ENCODE measurements at regions not wholly inside any gene's neighbourhood (a gene's known extent, or its start where the extent isn't known, plus 50 kb on each side); places are given as distances from the start of the nearest gene placed in this dataset.
"Not testable (repeated sequence)": the region's sequence is repeated elsewhere in the genome, so short reads cannot be mapped to it uniquely, and the experiment has no call there.

DNA sequence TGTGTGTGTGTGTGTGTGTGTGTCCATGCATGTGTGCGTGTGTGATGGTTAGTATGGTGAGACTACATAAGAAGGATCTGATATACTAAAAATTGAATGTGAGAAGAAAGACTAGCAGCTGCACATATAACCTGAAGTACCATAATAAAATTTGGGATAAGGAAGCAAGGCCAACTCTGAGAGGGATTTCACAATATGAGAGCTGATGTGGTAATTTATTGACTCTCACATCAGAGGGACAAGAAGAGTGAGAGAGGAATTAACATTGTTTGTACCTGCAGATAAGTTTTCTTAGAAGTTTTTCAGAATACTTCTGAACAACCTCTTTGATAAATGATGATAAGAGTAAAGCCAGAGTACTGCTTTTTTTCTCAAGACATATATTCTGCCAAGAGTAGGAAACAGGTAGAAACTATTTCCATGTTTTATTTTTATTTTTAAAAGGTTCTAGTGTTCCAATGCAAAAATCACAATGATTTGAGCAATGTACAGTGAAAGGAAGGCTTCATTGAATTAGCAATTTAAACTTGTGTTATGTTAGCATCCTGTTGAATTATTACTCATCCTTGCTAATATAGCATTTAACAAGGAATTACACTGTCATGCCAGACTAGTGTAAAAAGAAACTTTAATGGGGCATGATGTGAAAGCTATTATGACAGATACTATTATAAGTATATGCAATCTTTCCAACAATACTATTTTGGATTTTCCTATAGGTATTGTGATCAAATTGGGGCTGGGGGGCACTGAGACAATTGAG lies 415.5 kb upstream of the ARPP21 start:
- no peak for DNase-seq

DNA sequence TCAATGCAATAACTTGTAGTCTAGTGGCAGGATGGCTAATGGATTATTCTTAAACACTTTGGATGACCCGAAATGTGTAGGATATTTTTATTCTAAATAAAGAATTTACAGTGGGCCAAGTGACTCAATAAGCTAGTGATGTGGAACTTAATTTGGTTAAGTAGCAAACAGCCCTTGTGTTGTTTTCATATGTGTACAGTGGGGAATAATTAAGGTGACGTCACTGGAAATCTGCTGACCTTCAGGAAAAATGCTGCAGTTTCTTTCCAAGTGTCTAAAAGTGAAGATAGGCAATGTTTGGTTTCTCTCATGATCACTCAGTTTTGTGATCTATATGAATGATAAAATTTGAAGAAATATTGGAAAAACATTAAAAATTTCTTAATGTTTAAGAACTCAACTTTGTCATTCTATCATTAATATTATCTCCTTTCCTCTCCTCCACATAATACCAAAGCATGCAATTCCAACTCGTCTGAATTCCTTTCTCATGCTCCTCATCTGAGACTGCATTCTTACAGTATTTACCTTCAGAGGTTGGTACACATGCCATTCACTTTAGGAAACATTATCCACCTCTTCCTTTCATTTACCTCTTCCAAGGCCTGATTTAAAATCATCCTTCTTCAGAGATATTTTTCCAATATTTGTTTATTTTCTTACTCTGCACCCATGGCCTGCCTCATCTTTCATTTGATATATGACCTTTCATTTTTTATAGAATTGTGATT lies 414.6 kb upstream of the ARPP21 start:
- DNase-seq: no peak

DNA sequence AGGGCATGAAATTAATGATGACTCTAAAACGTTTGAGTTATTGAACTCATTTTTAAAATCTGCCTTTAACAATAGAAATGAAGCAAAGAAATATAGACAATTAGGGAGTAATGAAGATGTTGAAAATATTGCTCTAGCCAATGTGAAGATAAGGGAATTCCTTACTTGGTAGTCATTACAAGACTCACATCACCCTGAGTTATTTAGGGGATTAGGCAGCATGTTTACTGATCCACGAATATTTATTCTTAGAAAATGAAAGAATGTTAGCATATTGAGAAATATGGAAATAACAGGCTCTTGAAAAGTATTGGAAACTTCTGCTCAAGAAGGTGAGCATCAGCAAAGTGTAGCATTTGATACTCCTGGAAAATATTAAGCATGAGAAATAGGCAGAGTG lies 398.1 kb upstream of the ARPP21 start:
- DNase-seq: no peak

DNA sequence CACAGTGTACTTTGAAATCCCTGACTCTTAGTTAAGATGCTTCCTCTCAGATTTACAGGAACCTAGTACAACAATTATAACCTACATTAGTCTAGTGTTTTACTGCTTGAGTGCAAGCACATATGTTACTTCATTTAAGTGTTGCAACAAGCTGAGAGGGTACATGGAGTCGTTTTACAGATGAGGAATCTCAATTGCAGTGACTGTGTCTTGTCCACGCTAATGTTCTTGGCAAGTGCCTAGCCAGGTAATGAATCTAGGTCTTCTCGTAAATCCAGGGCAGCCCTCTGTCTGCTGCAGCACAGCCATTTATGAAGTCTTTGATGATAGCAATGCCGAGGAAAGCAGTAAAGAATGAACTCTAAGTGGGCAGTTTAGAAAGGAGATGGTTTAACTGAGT lies 384.4 kb upstream of the ARPP21 start:
- DNase-seq: no peak

DNA sequence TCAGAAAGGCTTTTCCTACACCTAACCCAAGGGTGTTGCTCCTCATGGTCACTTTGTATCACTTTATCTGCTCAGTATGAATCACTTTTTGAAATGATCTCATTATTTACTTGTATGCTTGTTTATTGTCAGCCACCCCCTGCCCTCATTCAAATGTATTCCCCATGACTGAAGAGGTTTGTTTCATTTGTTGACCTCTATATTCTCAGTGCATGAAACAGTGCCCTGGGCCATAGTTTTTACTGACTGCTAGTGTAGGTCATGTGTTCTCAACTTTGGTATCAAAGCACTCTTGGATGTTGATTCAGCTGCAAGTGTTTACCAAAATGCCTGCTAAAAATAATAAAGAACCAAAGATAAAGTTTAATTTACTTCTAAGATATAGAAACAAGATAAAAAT lies 381.7 kb upstream of the ARPP21 start:
- no peak for DNase-seq

DNA sequence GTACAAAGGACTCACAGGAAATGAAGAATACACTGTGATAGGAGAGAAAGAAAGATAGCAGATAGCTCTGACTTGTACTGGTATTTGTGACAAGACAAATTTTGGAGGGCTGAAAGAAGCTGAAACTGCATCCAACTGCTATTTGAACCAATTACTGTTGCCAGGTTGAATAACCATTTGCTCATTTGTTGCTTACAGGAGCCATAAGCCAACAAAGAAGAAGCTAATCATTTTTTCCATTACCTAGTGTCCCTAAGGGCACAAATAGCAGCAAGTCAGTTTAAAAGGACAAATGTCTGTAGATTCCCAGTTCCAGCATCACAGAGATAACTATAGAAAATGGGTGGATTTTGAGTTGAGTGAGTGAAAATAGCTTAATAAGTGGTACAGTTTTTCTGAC lies 376.9 kb upstream of the ARPP21 start:
- DNase-seq: no peak

DNA sequence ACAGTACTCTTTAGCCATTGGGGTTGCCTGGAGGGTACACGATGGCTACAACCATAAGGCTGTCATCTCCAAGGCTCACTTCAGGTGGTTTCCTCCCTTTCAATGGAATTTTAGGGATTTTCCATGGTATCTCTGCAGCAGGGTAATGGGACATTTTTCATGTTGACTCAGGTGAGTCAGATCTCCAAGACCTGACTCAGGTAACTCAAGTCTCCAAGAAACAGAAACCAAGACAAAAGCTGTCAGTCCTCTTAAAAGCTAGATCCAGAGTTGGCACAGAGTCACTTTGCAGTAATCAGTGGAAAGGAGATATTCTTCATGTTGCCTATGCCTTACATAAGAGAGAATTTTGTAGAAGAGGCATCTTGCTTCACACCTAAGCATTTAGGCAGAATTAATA lies 375.8 kb upstream of the ARPP21 start:
- no peak for DNase-seq

DNA sequence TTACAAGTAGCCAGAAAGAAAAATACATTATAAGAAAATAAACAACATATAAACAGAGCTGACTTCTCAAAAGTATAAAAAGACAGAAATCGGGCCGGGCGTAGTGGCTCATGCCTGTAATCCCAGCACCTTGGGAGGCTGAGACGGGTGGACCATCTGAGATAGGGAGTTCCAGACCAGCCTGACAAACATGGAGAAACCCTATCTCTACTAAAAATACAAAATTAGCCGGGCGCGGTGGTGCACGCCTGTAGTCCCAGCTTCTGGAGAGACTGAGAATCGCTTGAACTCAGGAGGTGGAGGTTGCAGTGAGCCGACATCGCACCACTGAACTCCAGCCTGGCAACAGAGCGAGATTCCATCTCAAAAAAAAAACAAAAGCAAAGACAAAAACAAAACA lies 373.3 kb upstream of the ARPP21 start:
- not testable (repeated sequence) for DNase-seq

DNA sequence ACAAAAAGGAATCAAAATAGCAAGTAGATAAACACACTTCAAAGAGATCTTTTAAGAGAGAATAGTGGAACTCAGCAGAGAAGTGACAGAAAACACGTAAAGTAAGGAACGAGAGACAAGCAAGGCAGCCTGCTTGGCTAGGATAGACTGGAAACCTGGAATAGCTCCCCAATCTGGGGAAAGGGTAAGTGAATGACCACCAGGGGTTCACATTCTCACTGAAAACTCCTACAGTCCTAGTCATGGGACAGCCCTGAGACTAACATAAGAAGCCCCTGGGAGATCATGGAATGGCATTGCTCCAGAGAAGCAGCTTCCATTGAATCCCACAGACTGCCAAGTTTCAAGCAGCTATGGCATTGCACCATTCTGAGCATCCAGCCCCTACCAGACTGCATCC lies 363.6 kb upstream of the ARPP21 start:
- no peak for DNase-seq

DNA sequence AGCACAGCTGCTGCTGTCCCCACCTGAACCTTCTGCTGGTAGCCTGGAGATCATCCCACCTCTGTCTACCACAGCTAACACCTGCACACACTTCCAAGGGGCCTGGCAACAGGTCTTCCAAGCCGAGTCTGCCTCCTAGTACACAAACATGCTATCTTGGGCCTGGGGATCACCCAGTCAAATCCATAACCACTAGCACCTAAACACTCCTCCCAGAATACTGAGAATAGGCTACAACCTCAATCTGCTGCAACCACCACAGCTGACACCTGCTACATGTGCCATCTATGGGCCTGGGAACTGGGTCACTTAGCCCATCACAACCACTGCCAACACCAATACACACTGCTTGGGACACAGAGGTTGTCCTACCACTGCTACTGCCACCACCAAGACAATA lies 362.8 kb upstream of the ARPP21 start:
- no peak for DNase-seq

DNA sequence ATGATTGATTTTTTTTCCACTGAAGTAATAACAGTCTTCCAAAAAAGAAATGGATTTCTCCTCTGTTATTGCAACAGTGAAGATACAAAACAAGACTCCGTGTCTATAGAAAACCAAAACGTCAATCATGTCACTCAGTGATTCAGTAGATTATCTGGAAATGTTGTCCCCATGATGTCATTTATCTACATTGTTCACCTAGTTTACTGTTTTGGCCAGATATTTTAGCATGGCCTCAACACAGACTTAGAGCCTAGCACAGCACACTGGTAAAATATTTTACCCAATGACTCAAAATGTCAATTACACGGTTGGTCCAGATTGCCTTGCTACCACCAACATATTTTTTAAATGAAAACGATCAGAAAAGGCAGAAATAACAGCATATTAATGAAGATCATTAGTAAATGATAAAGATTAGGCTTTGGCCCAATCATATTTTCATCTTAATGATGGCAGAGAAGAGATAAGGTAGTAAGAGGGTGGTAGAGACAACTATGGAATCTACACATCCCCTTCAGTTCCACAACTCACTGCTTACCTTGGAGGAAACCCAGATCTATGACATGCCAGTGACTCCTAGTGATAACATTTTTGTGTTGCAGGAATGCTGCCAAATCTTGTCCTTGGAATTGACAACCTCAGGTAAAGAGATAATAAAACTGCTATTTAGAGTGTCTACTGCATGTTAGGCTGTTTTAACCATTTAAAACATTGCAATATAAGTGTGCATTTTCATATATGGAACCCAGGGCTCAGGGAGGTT lies 347.7 kb upstream of the ARPP21 start:
- no peak for DNase-seq

DNA sequence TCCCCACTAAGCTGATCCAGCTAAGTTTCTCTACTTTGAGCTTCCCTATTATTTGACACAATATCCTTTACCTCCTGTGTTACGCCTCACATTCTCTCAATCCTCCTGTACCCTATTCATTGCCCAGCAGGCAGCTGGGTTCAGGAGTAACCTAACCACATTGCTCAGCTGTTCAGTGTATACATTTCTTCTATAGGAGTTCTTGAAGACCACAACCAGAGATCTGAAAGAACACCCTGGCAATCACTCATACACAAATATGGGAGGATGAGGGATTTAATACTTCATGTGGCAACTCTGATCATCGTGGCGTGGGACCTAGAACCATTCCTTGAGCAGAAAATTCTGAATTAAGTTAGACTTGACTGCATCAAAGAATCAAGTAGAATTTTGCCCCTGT lies 346.8 kb upstream of the ARPP21 start:
- no peak for DNase-seq

DNA sequence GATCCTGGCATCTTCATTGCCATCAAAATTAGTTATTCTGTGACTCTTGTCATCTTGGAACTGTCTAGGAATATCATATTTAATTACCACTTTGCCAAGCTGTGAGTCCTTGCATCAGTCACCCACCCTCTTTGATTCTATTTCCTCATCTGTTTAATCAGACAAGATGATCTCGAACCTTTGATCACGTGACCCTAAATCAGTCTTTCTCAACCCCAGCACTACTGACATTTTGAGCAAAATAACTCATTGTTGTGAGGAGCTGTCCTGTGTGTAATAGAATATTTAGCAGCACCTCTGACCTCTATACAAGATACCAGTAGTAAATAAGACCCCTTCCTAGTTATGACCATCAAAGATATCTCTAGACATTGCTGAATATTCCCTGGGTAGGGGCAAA lies 343.4 kb upstream of the ARPP21 start:
- DNase-seq: no peak

DNA sequence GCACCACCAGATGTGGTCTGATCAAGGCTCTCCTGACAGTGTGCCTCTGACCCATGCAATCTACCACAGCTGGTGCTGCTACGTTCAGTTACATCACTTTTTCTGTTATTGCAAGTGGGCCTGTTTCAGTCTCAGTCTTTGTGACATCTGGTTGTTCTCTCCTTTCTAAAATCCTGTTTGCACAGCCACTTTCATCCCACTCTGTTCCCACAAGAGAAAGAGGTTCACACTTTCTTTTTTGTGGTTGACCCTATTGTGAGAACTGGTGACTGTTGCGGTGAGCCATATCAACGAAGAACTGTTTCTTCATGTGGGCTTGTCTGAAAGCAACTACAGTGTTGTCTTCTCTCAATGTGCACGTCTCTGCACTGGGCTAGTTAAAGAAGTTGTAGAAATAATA lies 342.8 kb upstream of the ARPP21 start:
- no peak for DNase-seq

DNA sequence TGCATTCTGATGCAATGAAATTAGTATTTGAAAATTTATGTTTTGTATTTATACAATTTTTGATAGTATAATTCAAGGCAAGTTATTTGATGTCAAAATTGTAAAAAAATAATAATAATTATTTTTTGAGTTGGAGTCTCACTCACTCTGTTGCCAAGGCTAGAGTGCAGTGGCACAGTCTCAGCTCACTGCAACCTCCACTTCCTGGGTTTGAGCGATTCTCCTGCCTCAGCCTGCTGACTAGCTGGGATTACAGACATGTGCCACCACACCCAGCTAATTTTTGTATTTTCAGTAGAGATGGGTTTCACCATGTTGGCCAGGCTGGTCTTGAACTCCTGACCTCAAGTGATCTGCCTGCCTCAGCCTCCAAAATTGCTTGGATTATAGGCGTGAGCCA lies 342.4 kb upstream of the ARPP21 start:
- DNase-seq: not testable (repeated sequence)

DNA sequence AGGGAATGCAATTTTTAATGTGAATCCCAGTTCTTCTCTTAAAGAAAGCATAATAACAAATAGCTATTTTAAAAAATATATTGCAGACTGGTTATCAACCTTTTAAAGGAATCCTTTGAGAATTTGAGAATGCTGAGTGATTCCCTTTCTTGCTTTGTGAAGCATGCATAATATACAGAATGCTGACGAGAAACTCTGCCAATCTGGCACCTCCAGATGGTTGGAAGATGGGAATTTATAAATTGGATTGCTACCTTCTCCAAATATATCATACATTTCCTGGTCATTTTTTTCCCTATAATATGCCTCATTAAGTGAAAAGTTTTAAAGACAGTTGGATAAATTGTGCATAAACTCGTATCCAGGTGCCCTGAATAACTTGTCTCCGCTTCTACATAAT lies 333.9 kb upstream of the ARPP21 start:
- DNase-seq: no peak

DNA sequence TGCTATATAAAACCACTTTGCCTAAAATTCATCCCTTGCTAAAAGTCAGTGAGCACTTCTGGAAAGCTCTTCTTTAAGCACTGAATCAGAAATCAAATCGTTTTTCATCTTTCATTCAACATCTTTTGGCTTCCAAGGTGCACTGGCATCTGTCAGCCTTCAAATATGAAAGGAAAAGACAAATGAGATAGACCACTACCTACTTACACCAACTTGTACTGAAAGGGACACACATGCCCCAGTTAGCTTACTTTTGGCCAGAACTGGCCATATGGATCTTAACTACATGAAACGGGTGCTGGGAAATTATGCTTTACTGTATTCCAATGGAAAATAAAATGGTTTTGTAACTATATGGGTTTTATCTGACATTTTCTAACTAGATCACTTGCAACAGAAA lies 332.0 kb upstream of the ARPP21 start:
- DNase-seq: no peak

DNA sequence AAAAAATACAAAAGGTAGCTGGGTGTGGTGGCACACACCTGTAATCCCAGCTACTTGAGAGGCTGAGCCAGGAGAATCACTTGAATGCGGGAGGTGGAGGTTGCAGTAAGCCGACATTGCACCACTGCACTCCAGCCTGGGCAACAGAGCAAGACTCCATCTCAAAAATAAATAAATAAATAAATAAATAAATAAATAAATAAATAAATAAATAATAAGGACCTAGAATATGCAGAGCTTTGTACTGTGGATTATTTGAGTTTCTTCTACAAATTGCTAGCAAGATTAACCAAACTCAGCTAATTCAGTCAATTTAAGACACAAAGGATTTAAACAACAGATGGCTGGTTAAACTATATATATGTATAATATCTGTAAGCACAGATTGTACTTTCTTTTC lies 322.5 kb upstream of the ARPP21 start:
- DNase-seq: not testable (repeated sequence)

DNA sequence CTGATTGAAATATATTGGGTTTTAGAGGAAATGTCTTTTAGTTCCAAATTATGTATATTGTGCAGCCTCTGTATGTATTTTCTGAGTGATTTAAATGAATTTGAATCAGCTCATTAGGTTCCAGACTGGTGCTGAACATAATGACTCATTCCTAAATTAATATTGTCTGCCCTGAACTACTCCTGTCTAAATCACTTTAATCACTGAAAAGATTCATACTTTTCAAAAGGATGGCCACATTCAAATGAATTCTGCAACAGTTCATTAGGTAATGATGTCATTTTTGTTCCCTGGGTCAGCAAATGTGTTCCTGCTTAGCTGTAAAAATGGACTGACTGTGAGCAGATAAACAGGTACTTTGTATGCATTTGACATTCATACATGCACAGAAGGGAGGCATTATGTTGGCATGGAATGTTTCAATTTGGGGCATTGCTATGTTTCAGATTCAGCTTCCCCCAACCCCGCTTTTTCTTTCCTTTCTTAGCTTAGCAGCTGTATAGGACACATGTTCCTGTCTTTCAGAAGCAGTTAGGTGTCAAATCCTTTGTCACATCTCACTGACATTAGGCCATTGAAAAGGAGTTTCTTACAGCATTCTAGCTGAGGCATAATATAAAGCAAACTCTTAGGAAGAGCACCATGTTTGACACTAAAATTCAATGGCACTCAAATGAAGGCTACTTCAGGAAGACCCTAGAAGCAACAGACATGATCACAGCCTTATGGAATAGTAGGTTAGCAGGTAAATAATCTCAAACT lies 318.5 kb upstream of the ARPP21 start:
- DNase-seq: no peak

DNA sequence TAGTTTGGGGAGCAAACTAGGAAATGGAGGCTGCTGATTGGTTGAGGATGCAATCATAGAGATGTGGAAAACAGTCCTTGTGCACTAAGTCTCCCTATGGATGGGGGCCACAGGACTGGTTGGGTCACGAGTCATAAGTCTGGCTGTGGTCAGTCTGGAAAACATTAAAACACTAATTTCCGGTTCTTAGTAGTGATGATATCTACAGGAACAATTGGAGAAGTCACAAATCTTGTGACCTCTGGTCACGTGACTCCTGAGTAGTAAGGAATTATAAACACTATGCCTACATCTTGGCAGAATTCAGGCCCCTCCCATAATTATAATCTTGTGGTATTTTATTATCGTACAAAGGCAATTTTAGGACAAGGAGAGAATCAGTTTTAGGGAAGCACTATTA lies 317.3 kb upstream of the ARPP21 start:
- no peak for DNase-seq

DNA sequence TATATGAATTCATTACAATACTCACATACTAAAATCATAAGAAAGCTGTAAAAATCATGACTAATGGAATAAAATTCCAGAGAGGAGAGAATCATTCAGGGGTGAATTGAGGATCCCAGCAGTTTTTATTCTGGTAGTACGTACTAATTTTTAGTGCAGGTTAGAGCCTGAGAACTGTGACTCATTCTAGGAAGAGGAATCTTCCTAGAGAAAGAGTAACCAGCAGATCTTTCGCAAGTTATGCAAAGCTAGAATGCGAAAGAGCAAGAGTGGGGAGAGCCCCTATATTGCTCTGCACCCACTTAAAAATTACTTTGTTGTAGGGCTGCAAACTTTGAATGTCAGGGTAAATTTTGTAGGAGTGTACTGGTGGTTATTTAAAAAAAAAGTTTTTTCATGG lies 303.6 kb upstream of the ARPP21 start:
- no peak for DNase-seq

DNA sequence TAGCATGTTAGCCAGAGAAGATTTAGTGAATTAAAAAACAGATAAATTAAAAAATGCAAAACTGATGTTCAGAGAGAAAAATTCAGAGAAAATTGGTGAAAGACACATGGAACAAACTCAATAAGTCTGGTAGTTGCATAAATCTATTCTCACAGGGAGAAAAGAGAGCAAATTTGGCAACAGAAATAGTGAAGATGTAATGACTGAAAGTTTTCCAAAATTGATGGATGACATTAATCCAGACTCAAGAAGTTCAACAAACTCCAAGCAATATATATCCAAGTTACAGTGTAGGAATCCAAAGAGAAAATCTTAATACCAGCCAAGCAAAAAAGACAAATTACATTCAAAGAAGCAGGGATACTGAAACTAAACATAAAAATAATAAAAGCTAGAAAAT lies 302.7 kb upstream of the ARPP21 start:
- DNase-seq: no peak

DNA sequence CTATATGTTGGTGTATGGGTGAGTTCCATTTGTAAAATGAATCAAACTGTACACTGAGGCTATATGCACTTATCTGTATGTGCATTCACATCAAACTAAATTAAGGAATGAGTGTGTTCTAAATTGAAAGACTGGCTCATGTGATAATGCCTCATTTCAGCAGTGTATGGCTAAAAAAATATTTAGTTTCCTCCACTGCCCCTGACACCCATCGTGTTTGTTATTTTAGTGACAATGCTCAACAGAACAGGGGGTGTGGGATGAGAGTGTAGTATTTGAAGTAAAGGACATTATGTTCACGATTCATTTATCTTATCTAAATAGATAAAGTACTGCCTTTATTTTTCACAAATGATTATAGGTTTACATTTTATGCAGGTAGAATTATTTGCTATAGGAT lies 301.1 kb upstream of the ARPP21 start:
- DNase-seq: no peak
